PC-3 (cell line): ENCODE measurements at regions not wholly inside any gene's neighbourhood (a gene's known extent, or its start where the extent isn't known, plus 50 kb on each side); places are given as distances from the start of the nearest gene placed in this dataset.

Source experiments
- ATAC-seq: fragments of 200-7000 bp; cut with Tn5 transposase; 2 replicates; pipeline ENCODE4 v1.9.1; 2020; ENCODE audit warnings: mild to moderate bottlenecking, moderate library complexity
- BruUV-seq: library from RNA; stranded (reverse); fragments of 400-500 nt; replicated peaks from 2 replicates; lab custom pipeline; 2021; lab: Mats Ljungman, UMichigan
- CTCF ChIA-PET: fragments of 300-600 bp; sonication (Branson Sonifier 250); formaldehyde crosslinking; loops from one replicate; lab custom pipeline; 2022; ENCODE audit warnings: antibody characterized with exemption; lab: Charles Lee
- POLR2A ChIA-PET: fragments of 300-600 bp; sonication (Branson Sonifier 250); formaldehyde crosslinking; loops from one replicate; lab custom pipeline; 2022; ENCODE audit warnings: antibody characterized with exemption; ENCODE audit not compliant: unreplicated experiment; lab: Charles Lee
- DNase-seq: peaks from one replicate; pipeline ENCODE4 v3.0.0-alpha.2; 2015
- H2AFZ ChIP-seq: fragments of 300-600 bp; sonication (generic); 2 replicates; pipeline ENCODE4 v1.6.0; 2016; ENCODE audit warnings: antibody characterized with exemption, low read length
- H3F3A ChIP-seq: fragments of 300-600 bp; sonication (generic); one replicate; pipeline ENCODE4 v1.6.0; 2017; ENCODE audit warnings: antibody characterized with exemption, low read length, control low read depth, mild to moderate bottlenecking; ENCODE audit not compliant: unreplicated experiment
- H3K27ac ChIP-seq: fragments of 300-600 bp; sonication (generic); 2 replicates; pipeline ENCODE4 v1.5.1; 2016; ENCODE audit warnings: mild to moderate bottlenecking, low read length
- H3K27me3 ChIP-seq: fragments of 300-600 bp; sonication (generic); 2 replicates; pipeline ENCODE4 v1.6.1; 2016; ENCODE audit warnings: low read length, mixed read lengths
- H3K36me3 ChIP-seq: fragments of 300-600 bp; sonication (generic); 2 replicates; pipeline ENCODE4 v1.6.1; 2016; ENCODE audit warnings: low read depth, mixed run types, low read length, mixed read lengths
- H3K4me1 ChIP-seq: fragments of 300-600 bp; sonication (generic); 2 replicates; pipeline ENCODE4 v1.5.1; 2016; ENCODE audit warnings: low read length; ENCODE audit not compliant: insufficient read depth
- H3K4me2 ChIP-seq: fragments of 300-600 bp; sonication (generic); 2 replicates; pipeline ENCODE4 v1.6.0; 2016; ENCODE audit warnings: low read length
- H3K4me3 ChIP-seq: fragments of 300-600 bp; sonication (generic); 2 replicates; pipeline ENCODE4 v1.5.1; 2016; ENCODE audit warnings: mild to moderate bottlenecking, low read length, mixed read lengths
- H3K79me2 ChIP-seq: fragments of 300-600 bp; sonication (generic); 2 replicates; pipeline ENCODE4 v1.6.1; 2017; ENCODE audit warnings: low read length, mixed read lengths
- H3K9ac ChIP-seq: fragments of 300-600 bp; sonication (generic); 2 replicates; pipeline ENCODE4 v1.6.0; 2016; ENCODE audit warnings: mild to moderate bottlenecking, low read length
- H3K9me2 ChIP-seq: fragments of 300-600 bp; sonication (generic); replicated peaks from 2 replicates; pipeline ENCODE4 v1.6.1; 2016; ENCODE audit warnings: mixed run types, low read length, mixed read lengths
- H3K9me3 ChIP-seq: fragments of 300-600 bp; sonication (generic); 2 replicates; pipeline ENCODE4 v1.6.1; 2016; ENCODE audit warnings: low read length, mixed read lengths
- H4K20me1 ChIP-seq: fragments of 300-600 bp; sonication (generic); 2 replicates; pipeline ENCODE4 v1.6.1; 2016; ENCODE audit warnings: low read length, mixed read lengths
- EZH2 ChIP-seq: fragments of 300-600 bp; sonication (generic); IDR thresholded peaks from one replicate; pipeline ENCODE4 v1.6.1; 2017; ENCODE audit warnings: antibody characterized with exemption, mild to moderate bottlenecking, low read length; ENCODE audit not compliant: unreplicated experiment
- EZH2phosphoT487 ChIP-seq: fragments of 300-600 bp; sonication (generic); IDR thresholded peaks from 2 replicates; pipeline ENCODE4 v1.6.1; 2018; ENCODE audit warnings: mild to moderate bottlenecking, antibody characterized with exemption, low read length, borderline replicate concordance
- intact Hi-C: fragments of 100-400 bp; cut with micrococcal nuclease; formaldehyde crosslinking; loops from 2 replicates; pipeline ENCODE4 v1.9.0; 2023
- TF ChIP-seq, protein P1 (sequence below): fragments of 300-600 bp; sonication (generic); conservative IDR thresholded peaks from 2 replicates; pipeline ENCODE4 v1.5.1; 2017; ENCODE audit warnings: antibody characterized with exemption, low read depth, mild to moderate bottlenecking, low read length

DNA sequence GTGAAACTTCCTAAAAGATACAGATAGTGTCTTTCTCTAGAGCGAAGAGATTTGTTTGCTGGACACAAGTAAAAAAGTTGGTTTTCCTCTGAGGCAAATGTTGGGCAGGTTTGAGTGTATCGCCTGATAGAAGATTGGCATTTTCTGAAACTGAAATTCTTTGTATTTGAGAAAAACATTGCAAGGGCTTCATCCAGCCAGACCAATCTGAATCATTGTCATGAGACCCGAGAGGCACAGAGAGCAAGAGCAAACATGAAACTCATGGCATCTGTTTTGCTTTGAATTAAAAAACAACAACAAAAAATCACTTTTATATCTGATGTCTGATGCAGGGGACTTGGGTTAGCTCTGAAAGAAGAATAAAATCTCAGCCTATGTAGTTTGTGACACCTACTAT, 379.3 kb upstream of the NCAM2 start:
- intact Hi-C loops = no loop called here
- no peak overlapping the region for H3K4me3 ChIP-seq

DNA sequence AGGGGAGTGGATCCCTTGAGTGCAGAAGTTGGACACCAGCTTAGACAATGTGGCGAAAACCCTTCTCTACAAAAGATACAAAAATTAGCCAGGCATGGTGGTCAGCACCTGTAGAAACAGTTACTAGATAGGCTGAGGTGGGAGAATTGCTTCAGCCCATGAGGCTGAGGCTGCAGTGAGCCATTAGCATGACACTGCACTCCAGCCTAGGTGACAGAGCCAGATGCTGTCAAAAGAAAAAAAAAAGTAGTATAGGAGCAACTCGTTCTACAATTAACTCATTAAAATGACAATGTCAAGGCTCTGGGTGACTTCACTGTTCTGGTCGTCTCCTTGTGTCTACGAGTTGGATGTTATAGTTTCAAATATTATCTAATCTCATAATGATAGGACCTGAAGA, 370.6 kb upstream of the NCAM2 start:
- Histone ChIP-seq H3F3A (no peaks in the 10 kb centered on the region), H4K20me1 (no peaks in the 10 kb centered on the region), H2AFZ (no peak overlapping the region), H3K9ac (no peak overlapping the region), H3K4me3 (no peak overlapping the region), H3K4me2 (no peak overlapping the region), H3K9me2 (no peaks in the 10 kb centered on the region), H3K27ac (no peak overlapping the region), H3K36me3 (no peaks in the 10 kb centered on the region), H3K9me3 (peaks cover 5% of the 10 kb centered on the region; the same call in 1 of the 2 replicates), H3K27me3 (no peaks in the 10 kb centered on the region), H3K79me2 (no peaks in the 10 kb centered on the region), H3K4me1 (peaks cover 4% of the 10 kb centered on the region; the same call in 1 of the 2 replicates)
- DNase-seq (no peak), ATAC-seq (no peak)
- no TSS peak for BruUV-seq
- CTCF ChIA-PET = no interaction called here
- intact Hi-C loops = no loop called here
- POLR2A ChIA-PET = no interaction called here
- TF ChIP-seq EZH2phosphoT487 (no peak), EZH2 (no peak)
- TF ChIP-seq, protein P1, sequence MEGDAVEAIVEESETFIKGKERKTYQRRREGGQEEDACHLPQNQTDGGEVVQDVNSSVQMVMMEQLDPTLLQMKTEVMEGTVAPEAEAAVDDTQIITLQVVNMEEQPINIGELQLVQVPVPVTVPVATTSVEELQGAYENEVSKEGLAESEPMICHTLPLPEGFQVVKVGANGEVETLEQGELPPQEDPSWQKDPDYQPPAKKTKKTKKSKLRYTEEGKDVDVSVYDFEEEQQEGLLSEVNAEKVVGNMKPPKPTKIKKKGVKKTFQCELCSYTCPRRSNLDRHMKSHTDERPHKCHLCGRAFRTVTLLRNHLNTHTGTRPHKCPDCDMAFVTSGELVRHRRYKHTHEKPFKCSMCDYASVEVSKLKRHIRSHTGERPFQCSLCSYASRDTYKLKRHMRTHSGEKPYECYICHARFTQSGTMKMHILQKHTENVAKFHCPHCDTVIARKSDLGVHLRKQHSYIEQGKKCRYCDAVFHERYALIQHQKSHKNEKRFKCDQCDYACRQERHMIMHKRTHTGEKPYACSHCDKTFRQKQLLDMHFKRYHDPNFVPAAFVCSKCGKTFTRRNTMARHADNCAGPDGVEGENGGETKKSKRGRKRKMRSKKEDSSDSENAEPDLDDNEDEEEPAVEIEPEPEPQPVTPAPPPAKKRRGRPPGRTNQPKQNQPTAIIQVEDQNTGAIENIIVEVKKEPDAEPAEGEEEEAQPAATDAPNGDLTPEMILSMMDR = no peak

More for the DNA sequence above, 379.3 kb upstream of the NCAM2 start:
- Histone ChIP-seq H3K79me2 (no peaks in the 10 kb centered on the region), H3K27ac (no peak overlapping the region), H3K4me1 (no peaks in the 10 kb centered on the region), H2AFZ (no peak overlapping the region), H3K27me3 (no peaks in the 10 kb centered on the region), H3K9me2 (no peaks in the 10 kb centered on the region), H3K36me3 (no peaks in the 10 kb centered on the region), H4K20me1 (no peaks in the 10 kb centered on the region), H3F3A (no peaks in the 10 kb centered on the region), H3K4me2 (no peak overlapping the region), H3K9ac (no peak overlapping the region), H3K9me3 (no peaks in the 10 kb centered on the region)
- no peak for DNase-seq
- ATAC-seq = no peak
- POLR2A ChIA-PET = no interaction called here
- TF ChIP-seq EZH2phosphoT487 = no peak
- TF ChIP-seq EZH2 = no peak
- CTCF ChIA-PET = no interaction called here
- BruUV-seq = no TSS peak

GRCh38 chr21:20631633-20632032, 366.6 kb upstream of the NCAM2 start:
- H3K79me2 ChIP-seq = no peaks in the 10 kb centered on the region
- peaks cover 5% of the 10 kb centered on the region; the same call in 1 of the 2 replicates for H3K9me3 ChIP-seq
- no TSS peak for BruUV-seq
- CTCF ChIA-PET = no interaction called here
- intact Hi-C loops = loop anchor here (1.0 kb wide), 1 partner anchor 18 kb away; no protein-coding TSS in a partner anchor
- no peak overlapping the region for H3K9ac ChIP-seq
- H3K27me3 ChIP-seq = no peaks in the 10 kb centered on the region
- POLR2A ChIA-PET = no interaction called here
- DNase-seq = no peak
- TF ChIP-seq EZH2phosphoT487 (no peak), EZH2 (no peak)
- TF ChIP-seq, protein P1 = no peak
- no peak overlapping the region for H3K4me3 ChIP-seq
- no peaks in the 10 kb centered on the region for H3K36me3 ChIP-seq
- no peak overlapping the region for H3K27ac ChIP-seq
- peaks cover 4% of the 10 kb centered on the region; the same call in 1 of the 2 replicates for H3K4me1 ChIP-seq
- ATAC-seq = peak; percentile 54
- no peaks in the 10 kb centered on the region for H3F3A ChIP-seq
- H3K4me2 ChIP-seq = no peak overlapping the region
- no peaks in the 10 kb centered on the region for H4K20me1 ChIP-seq
- no peak overlapping the region for H2AFZ ChIP-seq
- H3K9me2 ChIP-seq = no peaks in the 10 kb centered on the region
